Osteoblast (primary cell): ENCODE measurements at regions not wholly inside any gene's neighbourhood (a gene's known extent, or its start where the extent isn't known, plus 50 kb on each side); places are given as distances from the start of the nearest gene placed in this dataset.

ENCODE experiments used
- DNase-seq: peaks from one replicate; pipeline ENCODE4 v3.0.0; 2011; ENCODE audit warnings: low spot score, mixed read lengths; ENCODE audit not compliant: insufficient read length; ENCODE audit errors: missing footprints
- H2AFZ ChIP-seq: 2 replicates; pipeline ENCODE4 v1.6.0; 2011; ENCODE audit warnings: mild to moderate bottlenecking, low read length
- H3K27ac ChIP-seq: 2 replicates; pipeline ENCODE4 v1.5.1; 2011; ENCODE audit warnings: mild to moderate bottlenecking, low read depth, low read length, moderate library complexity
- H3K27me3 ChIP-seq: 2 replicates; pipeline ENCODE4 v1.6.0; 2012; ENCODE audit warnings: mild to moderate bottlenecking, control low read depth, inconsistent platforms, low read length, moderate library complexity; ENCODE audit not compliant: insufficient read depth
- H3K36me3 ChIP-seq: 2 replicates; pipeline ENCODE4 v1.5.1; 2011; ENCODE audit warnings: mild to moderate bottlenecking, low read length, control low read depth, moderate library complexity; ENCODE audit not compliant: insufficient read depth
- H3K4me1 ChIP-seq: 2 replicates; pipeline ENCODE4 v1.5.1; 2011; ENCODE audit warnings: mild to moderate bottlenecking, low read length, control low read depth, moderate library complexity; ENCODE audit not compliant: insufficient read depth
- H3K4me2 ChIP-seq: 2 replicates; pipeline ENCODE4 v1.6.0; 2011; ENCODE audit warnings: mild to moderate bottlenecking, low read length; ENCODE audit not compliant: insufficient read depth
- H3K4me3 ChIP-seq: fragments of 200-600 bp; sonication (generic); 3 replicates; pipeline ENCODE4 v1.5.1; 2012; ENCODE audit warnings: mild to moderate bottlenecking, low read length, inconsistent platforms; ENCODE audit not compliant: insufficient read depth
- H3K79me2 ChIP-seq: 2 replicates; pipeline ENCODE4 v1.6.0; 2012; ENCODE audit warnings: mild to moderate bottlenecking, low read length, control low read depth, inconsistent platforms; ENCODE audit not compliant: insufficient read depth
- H3K9me3 ChIP-seq: 2 replicates; pipeline ENCODE4 v1.5.1; 2011; ENCODE audit warnings: low read depth, low read length, control low read depth
- H4K20me1 ChIP-seq: 2 replicates; pipeline ENCODE4 v1.6.0; 2012; ENCODE audit warnings: mild to moderate bottlenecking, low read length, control low read depth; ENCODE audit not compliant: insufficient read depth
- CTCF ChIP-seq: IDR thresholded peaks from 2 replicates; pipeline ENCODE4 v1.5.1; 2011; ENCODE audit warnings: mild to moderate bottlenecking, low read depth, low read length, moderate library complexity; ENCODE audit errors: extremely low read depth

- Histone ChIP-seq H4K20me1 (no peaks in the 10 kb centered on the region), H3K4me1 (no peaks in the 10 kb centered on the region), H3K9me3 (no peaks in the 10 kb centered on the region), H3K79me2 (no peaks in the 10 kb centered on the region), H3K27me3 (no peaks in the 10 kb centered on the region), H3K4me2 (no peak overlapping the region), H3K36me3 (no peaks in the 10 kb centered on the region), H2AFZ (no peak overlapping the region), H3K27ac (no peak overlapping the region), H3K4me3 (no peak overlapping the region)
- TF ChIP-seq CTCF, result no peak
- DNase-seq, result no peak
Observed at GRCh38 chr2:47724221-47724981, 58.5 kb upstream of the MSH6 start.

GRCh38 chr2:47721296-47721695 lies 61.6 kb upstream of the MSH6 start:
- Histone ChIP-seq H3K4me2 (no peak overlapping the region), H2AFZ (no peak overlapping the region), H3K4me1 (no peaks in the 10 kb centered on the region), H3K79me2 (no peaks in the 10 kb centered on the region), H3K27me3 (no peaks in the 10 kb centered on the region), H3K9me3 (no peaks in the 10 kb centered on the region), H4K20me1 (no peaks in the 10 kb centered on the region), H3K36me3 (no peaks in the 10 kb centered on the region), H3K4me3 (no peak overlapping the region), H3K27ac (no peak overlapping the region)
- DNase-seq, result no peak
- TF ChIP-seq CTCF, result no peak

- Histone ChIP-seq H3K4me3 (no peak overlapping the region), H4K20me1 (no peaks in the 10 kb centered on the region), H3K9me3 (no peaks in the 10 kb centered on the region), H3K36me3 (no peaks in the 10 kb centered on the region), H3K79me2 (no peaks in the 10 kb centered on the region), H3K27me3 (no peaks in the 10 kb centered on the region), H3K4me1 (no peaks in the 10 kb centered on the region), H3K4me2 (no peak overlapping the region), H3K27ac (no peak overlapping the region), H2AFZ (no peak overlapping the region)
- no peak for DNase-seq
- TF ChIP-seq CTCF, result no peak
Observed at GRCh38 chr2:47720559-47720958, 62.4 kb upstream of the MSH6 start.

GRCh38 chr2:47720036-47720435 lies 62.9 kb upstream of the MSH6 start:
- Histone ChIP-seq H3K9me3 (no peaks in the 10 kb centered on the region), H3K4me1 (no peaks in the 10 kb centered on the region), H3K4me2 (no peak overlapping the region), H4K20me1 (no peaks in the 10 kb centered on the region), H3K79me2 (no peaks in the 10 kb centered on the region), H3K27me3 (no peaks in the 10 kb centered on the region), H3K4me3 (no peak overlapping the region), H3K27ac (no peak overlapping the region), H2AFZ (no peak overlapping the region), H3K36me3 (no peaks in the 10 kb centered on the region)
- no peak for DNase-seq
- no peak for TF ChIP-seq CTCF
